ENCODE measurements at regions not wholly inside any gene's neighbourhood (a gene's known extent, or its start where the extent isn't known, plus 50 kb on each side); places are given as distances from the start of the nearest gene placed in this dataset.

- no peak overlapping the region for H2BK120ac ChIP-seq (ENCODE audit: low read depth, low read length)
- H2AK5ac ChIP-seq (ENCODE audit: low read length): no peak overlapping the region
- H4K5ac ChIP-seq (ENCODE audit: low read length): no peak overlapping the region
- H3K4me2 ChIP-seq (ENCODE audit: low read length): no peak overlapping the region
- no peak overlapping the region for H2BK5ac ChIP-seq (ENCODE audit: low read length)
- H2BK15ac ChIP-seq (replicated peaks; ENCODE audit: low read depth): no peak overlapping the region
- H3K18ac ChIP-seq (ENCODE audit: low read length): no peak overlapping the region
- H3K79me2 ChIP-seq (ENCODE audit: control insufficient read depth, insufficient read depth, low read length): no peaks in the 10 kb centered on the region
- no peak overlapping the region for H3K4ac ChIP-seq (ENCODE audit: low read depth, low read length)
- no peak overlapping the region for H4K8ac ChIP-seq (ENCODE audit: low read depth, low read length)
- no CpG with 5 or more reads among the region's 2 CpGs for WGBS (ENCODE audit: extremely low coverage, insufficient coverage, low lambda C conversion rate)
- H3K56ac ChIP-seq (ENCODE audit: low read length): no peak overlapping the region
- H3K4me1 ChIP-seq (ENCODE audit: control insufficient read depth, low read depth, low read length): no peaks in the 10 kb centered on the region
- no peak for DNase-seq
- no peaks in the 10 kb centered on the region for H3K27me3 ChIP-seq (ENCODE audit: insufficient read depth, low read length, poor library complexity)
- no peaks in the 10 kb centered on the region for H3K79me1 ChIP-seq (ENCODE audit: low read length)
- no peak overlapping the region for H3K4me3 ChIP-seq (ENCODE audit: low read length)
- H3K23ac ChIP-seq (ENCODE audit: low read length): no peak overlapping the region
- H3K9ac ChIP-seq (ENCODE audit: low read length): no peak overlapping the region
- H3K36me3 ChIP-seq (ENCODE audit: control insufficient read depth, insufficient read depth, low read length): no peaks in the 10 kb centered on the region
- H3K27ac ChIP-seq (ENCODE audit: low read depth, low read length): no peak overlapping the region
Measured at GRCh38 chr2:21314322-21314835, 190.6 kb downstream of the TDRD15 start.

GRCh38 chr2:21317131-21317530 lies 193.4 kb downstream of the TDRD15 start:
- no peak overlapping the region for H3K9ac ChIP-seq (ENCODE audit: low read length)
- no peak overlapping the region for H3K4me2 ChIP-seq (ENCODE audit: low read length)
- H3K79me2 ChIP-seq (ENCODE audit: control insufficient read depth, insufficient read depth, low read length): no peaks in the 10 kb centered on the region
- H3K23ac ChIP-seq (ENCODE audit: low read length): no peak overlapping the region
- H4K8ac ChIP-seq (ENCODE audit: low read depth, low read length): no peak overlapping the region
- no peak overlapping the region for H4K5ac ChIP-seq (ENCODE audit: low read length)
- DNase-seq: peak; percentile 79
- H3K27ac ChIP-seq (ENCODE audit: low read depth, low read length): no peak overlapping the region
- H3K4ac ChIP-seq (ENCODE audit: low read depth, low read length): no peak overlapping the region
- no peak overlapping the region for H3K18ac ChIP-seq (ENCODE audit: low read length)
- no peak overlapping the region for H2BK15ac ChIP-seq (replicated peaks; ENCODE audit: low read depth)
- no peak overlapping the region for H2AK5ac ChIP-seq (ENCODE audit: low read length)
- no peak overlapping the region for H2BK5ac ChIP-seq (ENCODE audit: low read length)
- no peak overlapping the region for H2BK120ac ChIP-seq (ENCODE audit: low read depth, low read length)
- H3K4me3 ChIP-seq (ENCODE audit: low read length): no peak overlapping the region
- H3K27me3 ChIP-seq (ENCODE audit: insufficient read depth, low read length, poor library complexity): no peaks in the 10 kb centered on the region
- no peaks in the 10 kb centered on the region for H3K4me1 ChIP-seq (ENCODE audit: control insufficient read depth, low read depth, low read length)
- no peaks in the 10 kb centered on the region for H3K79me1 ChIP-seq (ENCODE audit: low read length)
- no peak overlapping the region for H3K56ac ChIP-seq (ENCODE audit: low read length)
- no peaks in the 10 kb centered on the region for H3K36me3 ChIP-seq (ENCODE audit: control insufficient read depth, insufficient read depth, low read length)
- WGBS (ENCODE audit: extremely low coverage, insufficient coverage, low lambda C conversion rate): no CpG with 5 or more reads among the region's 10 CpGs

- H2AK5ac ChIP-seq (ENCODE audit: low read length): no peak overlapping the region
- no peak for DNase-seq
- no peak overlapping the region for H3K4me3 ChIP-seq (ENCODE audit: low read length)
- H2BK120ac ChIP-seq (ENCODE audit: low read depth, low read length): no peak overlapping the region
- no peak overlapping the region for H2BK5ac ChIP-seq (ENCODE audit: low read length)
- H3K79me1 ChIP-seq (ENCODE audit: low read length): no peaks in the 10 kb centered on the region
- H3K79me2 ChIP-seq (ENCODE audit: control insufficient read depth, insufficient read depth, low read length): no peaks in the 10 kb centered on the region
- no peak overlapping the region for H2BK15ac ChIP-seq (replicated peaks; ENCODE audit: low read depth)
- no peaks in the 10 kb centered on the region for H3K27me3 ChIP-seq (ENCODE audit: insufficient read depth, low read length, poor library complexity)
- no peaks in the 10 kb centered on the region for H3K36me3 ChIP-seq (ENCODE audit: control insufficient read depth, insufficient read depth, low read length)
- no peaks in the 10 kb centered on the region for H3K4me1 ChIP-seq (ENCODE audit: control insufficient read depth, low read depth, low read length)
- H4K8ac ChIP-seq (ENCODE audit: low read depth, low read length): no peak overlapping the region
- H3K56ac ChIP-seq (ENCODE audit: low read length): no peak overlapping the region
- H3K9ac ChIP-seq (ENCODE audit: low read length): no peak overlapping the region
- no peak overlapping the region for H3K4me2 ChIP-seq (ENCODE audit: low read length)
- no peak overlapping the region for H3K27ac ChIP-seq (ENCODE audit: low read depth, low read length)
- no peak overlapping the region for H4K5ac ChIP-seq (ENCODE audit: low read length)
- no CpG with 5 or more reads among the region's 2 CpGs for WGBS (ENCODE audit: extremely low coverage, insufficient coverage, low lambda C conversion rate)
- no peak overlapping the region for H3K18ac ChIP-seq (ENCODE audit: low read length)
- H3K4ac ChIP-seq (ENCODE audit: low read depth, low read length): no peak overlapping the region
- H3K23ac ChIP-seq (ENCODE audit: low read length): no peak overlapping the region
Measured at GRCh38 chr2:21318263-21318662, 194.5 kb downstream of the TDRD15 start.

GRCh38 chr2:21326152-21326551 lies 202.4 kb downstream of the TDRD15 start:
- Histone ChIP-seq H3K4me3 (ENCODE audit: low read length) (no peak overlapping the region), H3K79me1 (ENCODE audit: low read length) (no peaks in the 10 kb centered on the region), H3K79me2 (ENCODE audit: control insufficient read depth, insufficient read depth, low read length) (no peaks in the 10 kb centered on the region), H3K27me3 (ENCODE audit: insufficient read depth, low read length, poor library complexity) (no peaks in the 10 kb centered on the region), H3K27ac (ENCODE audit: low read depth, low read length) (no peak overlapping the region), H2BK15ac (replicated peaks; ENCODE audit: low read depth) (no peak overlapping the region), H3K56ac (ENCODE audit: low read length) (no peak overlapping the region), H2AK5ac (ENCODE audit: low read length) (no peak overlapping the region), H2BK120ac (ENCODE audit: low read depth, low read length) (no peak overlapping the region), H4K8ac (ENCODE audit: low read depth, low read length) (no peak overlapping the region), H3K4ac (ENCODE audit: low read depth, low read length) (no peak overlapping the region), H3K4me1 (ENCODE audit: control insufficient read depth, low read depth, low read length) (no peaks in the 10 kb centered on the region), H2BK5ac (ENCODE audit: low read length) (no peak overlapping the region), H3K23ac (ENCODE audit: low read length) (no peak overlapping the region), H3K9ac (ENCODE audit: low read length) (no peak overlapping the region), H3K36me3 (ENCODE audit: control insufficient read depth, insufficient read depth, low read length) (no peaks in the 10 kb centered on the region), H3K18ac (ENCODE audit: low read length) (no peak overlapping the region), H4K5ac (ENCODE audit: low read length) (no peak overlapping the region), H3K4me2 (ENCODE audit: low read length) (no peak overlapping the region)
- DNase-seq: peak; percentile 24
- WGBS (ENCODE audit: extremely low coverage, insufficient coverage, low lambda C conversion rate): no CpG with 5 or more reads among the region's 2 CpGs

- no peak overlapping the region for H4K5ac ChIP-seq (ENCODE audit: low read length)
- no peak overlapping the region for H2BK5ac ChIP-seq (ENCODE audit: low read length)
- H2BK15ac ChIP-seq (replicated peaks; ENCODE audit: low read depth): no peak overlapping the region
- no peak overlapping the region for H2AK5ac ChIP-seq (ENCODE audit: low read length)
- H3K79me2 ChIP-seq (ENCODE audit: control insufficient read depth, insufficient read depth, low read length): no peaks in the 10 kb centered on the region
- H3K9ac ChIP-seq (ENCODE audit: low read length): no peak overlapping the region
- H3K4me2 ChIP-seq (ENCODE audit: low read length): no peak overlapping the region
- no peaks in the 10 kb centered on the region for H3K27me3 ChIP-seq (ENCODE audit: insufficient read depth, low read length, poor library complexity)
- H3K18ac ChIP-seq (ENCODE audit: low read length): no peak overlapping the region
- H4K8ac ChIP-seq (ENCODE audit: low read depth, low read length): peak overlapping the region; percentile 2
- H3K4me1 ChIP-seq (ENCODE audit: control insufficient read depth, low read depth, low read length): no peaks in the 10 kb centered on the region
- WGBS (ENCODE audit: extremely low coverage, insufficient coverage, low lambda C conversion rate): no CpG with 5 or more reads among the region's 4 CpGs
- H3K56ac ChIP-seq (ENCODE audit: low read length): no peak overlapping the region
- no peaks in the 10 kb centered on the region for H3K36me3 ChIP-seq (ENCODE audit: control insufficient read depth, insufficient read depth, low read length)
- no peak for DNase-seq
- H2BK120ac ChIP-seq (ENCODE audit: low read depth, low read length): no peak overlapping the region
- H3K4ac ChIP-seq (ENCODE audit: low read depth, low read length): no peak overlapping the region
- no peaks in the 10 kb centered on the region for H3K79me1 ChIP-seq (ENCODE audit: low read length)
- H3K27ac ChIP-seq (ENCODE audit: low read depth, low read length): no peak overlapping the region
- no peak overlapping the region for H3K23ac ChIP-seq (ENCODE audit: low read length)
- no peak overlapping the region for H3K4me3 ChIP-seq (ENCODE audit: low read length)
Measured at GRCh38 chr2:21328177-21328576, 204.4 kb downstream of the TDRD15 start.

GRCh38 chr2:21330786-21331391 lies 207.1 kb downstream of the TDRD15 start:
- Histone ChIP-seq H3K56ac (ENCODE audit: low read length) (no peak overlapping the region), H3K79me2 (ENCODE audit: control insufficient read depth, insufficient read depth, low read length) (no peaks in the 10 kb centered on the region), H2BK120ac (ENCODE audit: low read depth, low read length) (no peak overlapping the region), H4K8ac (ENCODE audit: low read depth, low read length) (no peak overlapping the region), H3K4me2 (ENCODE audit: low read length) (no peak overlapping the region), H3K36me3 (ENCODE audit: control insufficient read depth, insufficient read depth, low read length) (no peaks in the 10 kb centered on the region), H3K4me1 (ENCODE audit: control insufficient read depth, low read depth, low read length) (no peaks in the 10 kb centered on the region), H3K18ac (ENCODE audit: low read length) (no peak overlapping the region), H3K27ac (ENCODE audit: low read depth, low read length) (no peak overlapping the region), H2BK15ac (replicated peaks; ENCODE audit: low read depth) (no peak overlapping the region), H3K23ac (ENCODE audit: low read length) (no peak overlapping the region), H3K79me1 (ENCODE audit: low read length) (no peaks in the 10 kb centered on the region), H2BK5ac (ENCODE audit: low read length) (no peak overlapping the region), H3K4me3 (ENCODE audit: low read length) (no peak overlapping the region), H3K27me3 (ENCODE audit: insufficient read depth, low read length, poor library complexity) (no peaks in the 10 kb centered on the region), H2AK5ac (ENCODE audit: low read length) (no peak overlapping the region), H4K5ac (ENCODE audit: low read length) (no peak overlapping the region), H3K9ac (ENCODE audit: low read length) (no peak overlapping the region), H3K4ac (ENCODE audit: low read depth, low read length) (peak overlapping the region; percentile 24)
- no CpG with 5 or more reads among the region's 5 CpGs for WGBS (ENCODE audit: extremely low coverage, insufficient coverage, low lambda C conversion rate)
- no peak for DNase-seq
